GM10248 (cell line): ENCODE measurements at regions not wholly inside any gene's neighbourhood (a gene's known extent, or its start where the extent isn't known, plus 50 kb on each side); places are given as distances from the start of the nearest gene placed in this dataset.

ENCODE experiments used
- CTCF ChIA-PET: fragments of 300-600 bp; sonication (Branson Sonifier 250); formaldehyde crosslinking; extraction: SDS; loops from one replicate; lab custom pipeline; 2021; ENCODE audit warnings: antibody characterized with exemption; lab: Yijun Ruan, JAX
- POLR2A ChIA-PET: fragments of 350-650 bp; sonication (Branson Sonifier 250); formaldehyde crosslinking; extraction: SDS; loops from one replicate; lab custom pipeline; 2020; ENCODE audit warnings: antibody characterized with exemption; lab: Yijun Ruan, JAX
- DNase-seq: peaks from one replicate; pipeline ENCODE4 v3.0.0; 2012; ENCODE audit errors: extremely low spot score
- TF ChIP-seq, protein P1 (sequence below): IDR thresholded peaks from 2 replicates; pipeline ENCODE4 v1.5.1; 2012; ENCODE audit warnings: mild to moderate bottlenecking, low read depth; ENCODE audit errors: extremely low read depth, missing control alignments, control extremely low read depth

DNA sequence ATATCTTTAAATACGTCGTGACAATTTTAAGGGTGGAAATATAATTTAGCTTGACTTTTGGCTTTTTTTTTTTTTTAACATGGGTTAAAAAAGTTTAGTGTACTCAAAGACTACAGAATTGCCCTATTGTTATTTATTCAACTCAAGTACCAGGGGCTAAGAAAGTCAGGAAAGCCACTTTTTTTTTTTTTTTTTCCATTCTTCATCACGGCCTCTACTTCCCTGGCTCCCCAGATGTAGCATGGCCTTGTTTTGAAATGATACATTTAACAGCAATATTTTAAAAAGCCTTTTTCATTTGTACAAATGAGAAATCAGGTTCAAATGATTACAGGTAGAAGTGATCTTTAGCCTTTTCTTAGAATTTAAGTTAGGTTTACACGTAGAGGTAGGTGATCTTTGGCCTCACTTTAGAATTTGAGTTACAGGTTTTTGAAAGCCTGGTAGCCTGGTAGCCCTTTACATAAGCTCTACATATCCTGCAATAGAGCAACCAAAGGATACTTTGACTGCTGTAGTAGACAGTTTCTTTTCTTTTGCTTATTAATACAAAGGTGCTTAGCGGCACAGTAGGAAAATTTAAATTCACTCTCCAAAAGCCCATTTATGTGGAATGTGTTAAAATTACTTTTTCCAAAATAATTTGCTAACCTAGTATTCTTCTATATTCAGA, 160.5 kb upstream of the MMS22L start:
- no peak for DNase-seq
- ChIA-PET POLR2A (no interaction called here), CTCF (interaction anchor here (1.0 kb wide), 1 partner anchor 8 kb away, joined by 4 read pairs; no protein-coding TSS in a partner anchor)
- TF ChIP-seq, protein P1, sequence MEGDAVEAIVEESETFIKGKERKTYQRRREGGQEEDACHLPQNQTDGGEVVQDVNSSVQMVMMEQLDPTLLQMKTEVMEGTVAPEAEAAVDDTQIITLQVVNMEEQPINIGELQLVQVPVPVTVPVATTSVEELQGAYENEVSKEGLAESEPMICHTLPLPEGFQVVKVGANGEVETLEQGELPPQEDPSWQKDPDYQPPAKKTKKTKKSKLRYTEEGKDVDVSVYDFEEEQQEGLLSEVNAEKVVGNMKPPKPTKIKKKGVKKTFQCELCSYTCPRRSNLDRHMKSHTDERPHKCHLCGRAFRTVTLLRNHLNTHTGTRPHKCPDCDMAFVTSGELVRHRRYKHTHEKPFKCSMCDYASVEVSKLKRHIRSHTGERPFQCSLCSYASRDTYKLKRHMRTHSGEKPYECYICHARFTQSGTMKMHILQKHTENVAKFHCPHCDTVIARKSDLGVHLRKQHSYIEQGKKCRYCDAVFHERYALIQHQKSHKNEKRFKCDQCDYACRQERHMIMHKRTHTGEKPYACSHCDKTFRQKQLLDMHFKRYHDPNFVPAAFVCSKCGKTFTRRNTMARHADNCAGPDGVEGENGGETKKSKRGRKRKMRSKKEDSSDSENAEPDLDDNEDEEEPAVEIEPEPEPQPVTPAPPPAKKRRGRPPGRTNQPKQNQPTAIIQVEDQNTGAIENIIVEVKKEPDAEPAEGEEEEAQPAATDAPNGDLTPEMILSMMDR: no peak

DNA sequence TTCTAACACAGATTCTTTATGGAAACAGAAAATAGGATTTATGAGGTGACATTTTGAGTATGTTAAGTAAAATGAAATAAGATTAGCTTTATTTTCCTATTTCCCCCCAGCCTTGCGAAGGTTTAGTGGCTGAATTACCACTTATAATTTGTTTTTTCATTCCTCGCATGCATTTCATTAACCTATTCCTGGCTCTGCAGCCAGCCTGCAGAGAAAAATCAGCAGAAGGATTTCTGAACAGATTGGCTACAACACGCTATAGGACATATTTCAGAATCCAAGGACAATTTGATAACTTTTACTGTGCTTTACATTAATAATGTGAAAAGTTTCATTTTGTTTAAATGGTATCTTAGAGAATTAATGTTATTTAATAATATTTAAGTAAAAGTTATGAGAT, 162.4 kb upstream of the MMS22L start:
- TF ChIP-seq, protein P1: no peak
- DNase-seq: no peak
- ChIA-PET POLR2A (no interaction called here), CTCF (no interaction called here)

DNA sequence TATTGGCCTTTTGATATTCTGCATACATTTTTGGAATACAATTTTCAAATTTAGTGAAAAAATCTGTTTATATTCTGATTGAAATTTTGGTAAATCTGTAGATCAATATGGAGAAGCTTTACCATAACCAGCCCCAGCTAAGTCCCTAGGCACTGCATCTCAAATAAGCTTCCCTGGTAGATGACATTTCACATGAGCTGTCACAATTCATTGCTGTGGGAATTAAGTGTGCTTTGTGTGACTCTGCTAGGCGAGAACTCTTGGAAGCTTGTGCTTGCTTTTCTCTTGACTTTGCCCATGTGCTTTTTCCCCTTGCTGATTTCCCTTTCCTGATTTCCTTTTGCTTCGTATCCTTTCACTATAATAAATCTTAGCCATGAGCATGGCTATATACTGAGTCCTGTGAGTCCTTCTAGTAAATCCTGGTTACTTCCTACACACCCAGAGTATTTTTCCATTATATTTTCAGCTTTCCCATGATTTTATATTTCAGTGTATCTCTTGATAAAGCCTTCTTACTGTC, 166.5 kb upstream of the MMS22L start:
- TF ChIP-seq, protein P1: no peak
- ChIA-PET POLR2A (interaction anchor here (0.5 kb wide), 1 partner anchor 430 kb away, joined by 4 read pairs; no protein-coding TSS in a partner anchor), CTCF (interaction anchor here (0.9 to 2.1 kb wide), 5 partner anchors 9 to 24 kb away, joined by 3 to 7 read pairs (median 4); no protein-coding TSS in a partner anchor)
- no peak for DNase-seq

DNA sequence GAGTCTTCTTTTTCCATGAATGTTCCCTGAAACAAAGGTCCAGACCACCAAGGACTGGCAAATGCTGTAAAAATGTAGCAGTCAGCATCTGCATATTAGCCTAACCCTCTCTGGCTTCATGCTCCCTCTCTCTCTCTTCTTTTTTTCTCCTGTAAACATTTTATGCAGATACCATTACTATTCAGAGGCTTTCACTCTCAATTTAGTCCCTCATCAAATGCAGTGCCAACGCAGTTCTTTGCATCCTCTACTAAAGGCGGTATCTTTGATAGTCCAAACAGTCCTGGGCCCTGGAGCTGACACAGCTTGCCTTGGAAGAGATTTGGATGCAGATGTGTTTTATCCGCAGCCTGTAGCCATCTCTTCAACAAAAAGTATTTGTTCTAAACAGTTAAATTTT, 167.1 kb upstream of the MMS22L start:
- POLR2A ChIA-PET: no interaction called here
- no peak for DNase-seq
- CTCF ChIA-PET: interaction anchor here (0.9 to 2.1 kb wide), 5 partner anchors 9 to 25 kb away, joined by 3 to 7 read pairs (median 4); no protein-coding TSS in a partner anchor
- TF ChIP-seq, protein P1: no peak

DNA sequence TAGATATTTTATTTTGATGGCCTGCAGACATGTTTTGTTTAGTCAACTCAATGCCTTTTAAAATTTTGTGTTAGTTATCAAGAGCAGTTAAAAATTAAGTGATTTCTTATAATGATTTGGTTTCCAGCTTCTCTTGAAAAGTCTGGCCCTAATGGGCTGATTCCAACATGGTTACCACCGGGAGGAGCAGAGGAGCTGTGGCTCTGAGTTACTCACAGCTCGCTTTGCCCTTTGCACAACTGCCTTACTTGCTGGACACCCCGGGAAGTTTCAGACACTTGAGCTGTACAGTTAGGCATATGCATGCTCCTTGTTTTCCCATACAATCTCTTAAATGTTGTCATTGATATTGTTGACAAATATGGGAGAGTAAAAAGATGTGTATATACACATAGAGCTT, 173.1 kb upstream of the MMS22L start:
- TF ChIP-seq, protein P1: no peak
- CTCF ChIA-PET: interaction anchor here (1.2 kb wide), 1 partner anchor 11 kb away, joined by 3 read pairs; no protein-coding TSS in a partner anchor
- no peak for DNase-seq
- POLR2A ChIA-PET: no interaction called here

GRCh38 chr6:97459535-97459934, 176.5 kb upstream of the MMS22L start:
- ChIA-PET POLR2A (no interaction called here), CTCF (interaction anchor here (0.7 to 1.8 kb wide), 4 partner anchors 10 to 28 kb away, joined by 3 to 7 read pairs (median 4); no protein-coding TSS in a partner anchor)
- DNase-seq: no peak
- TF ChIP-seq, protein P1: no peak
